K562 (cell line): ENCODE measurements at regions not wholly inside any gene's neighbourhood (a gene's known extent, or its start where the extent isn't known, plus 50 kb on each side); places are given as distances from the start of the nearest gene placed in this dataset.

Experiments
- ATAC-seq: fragments of 200-7000 bp; cut with Tn5 transposase; 3 replicates; pipeline ENCODE4 v1.9.1; 2020; ENCODE audit warnings: moderate library complexity
- BruUV-seq: library from RNA; stranded (reverse); fragments of 400-500 nt; replicated peaks from 2 replicates; lab custom pipeline; 2021; lab: Mats Ljungman, UMichigan
- CTCF ChIA-PET: fragments of 300-600 bp; formaldehyde crosslinking; extraction: SDS; loops from one replicate; lab custom pipeline; 2021; ENCODE audit warnings: low intra/inter-chr PET ratio; lab: Yijun Ruan, JAX
- POLR2A ChIA-PET: fragments of 300-600, 350-650 bp; sonication (Branson Sonifier 250); formaldehyde crosslinking; extraction: SDS; loops from one replicate; lab custom pipeline; 2021; ENCODE audit warnings: antibody characterized with exemption, inconsistent platforms; lab: Yijun Ruan, JAX
- DNase-seq, 4 experiments: peaks; one replicate each; pipeline versions ENCODE4 v3.0.0 to v3.0.0-alpha.2; 2011 to 2018; ENCODE audit warnings: low spot score in 3 of 4, mixed read lengths in 3 of 4; ENCODE audit errors: extremely low read depth in 1 of 4
- FAIRE-seq: peaks from 2 replicates; lab custom pipeline; 2011; peaks lifted over from hg19 to GRCh38; lab: Jason Lieb, UNC
- H2AFZ ChIP-seq: 2 replicates; pipeline ENCODE4 v1.6.0; 2011; ENCODE audit warnings: low read depth, low read length, control low read depth, inconsistent platforms
- H3K27ac ChIP-seq: fragments of 200-600 bp; 3 replicates; pipeline ENCODE4 v1.8.0; 2011; ENCODE audit warnings: low read depth, mild to moderate bottlenecking, control low read depth, inconsistent platforms, low read length, moderate library complexity, mixed read lengths; ENCODE audit errors: extremely low read depth
- H3K27me3 ChIP-seq, 2 experiments: fragments of 300-600 bp in 1 of 2; 2 replicates in 1 of 2; 3 replicates in 1 of 2; pipeline versions ENCODE4 v1.6.0 to v1.8.0; 2011; ENCODE audit warnings: inconsistent platforms in 2 of 2, low read length in 2 of 2, mild to moderate bottlenecking in 1 of 2, mixed read lengths in 1 of 2, moderate library complexity in 1 of 2; ENCODE audit not compliant: control insufficient read depth in 2 of 2, insufficient read depth in 2 of 2
- H3K36me3 ChIP-seq: fragments of 300-600 bp; 3 replicates; pipeline ENCODE4 v1.8.0; 2011; ENCODE audit warnings: mild to moderate bottlenecking, low read length, inconsistent platforms; ENCODE audit not compliant: control insufficient read depth, insufficient read depth
- H3K4me1 ChIP-seq, 2 experiments: fragments of 200-600 bp in 1 of 2; replicated peaks in 1 of 2; 2 replicates in 1 of 2; 3 replicates in 1 of 2; pipeline versions ENCODE4 v1.5.1 to v1.8.0; 2011; ENCODE audit warnings: inconsistent platforms in 2 of 2, low read length in 2 of 2, mild to moderate bottlenecking in 1 of 2, mixed read lengths in 1 of 2, moderate library complexity in 1 of 2; ENCODE audit not compliant: control insufficient read depth in 2 of 2, insufficient read depth in 2 of 2
- H3K4me2 ChIP-seq: 2 replicates; pipeline ENCODE4 v1.6.1; 2011; ENCODE audit warnings: low read length, control low read depth, inconsistent platforms, mixed read lengths; ENCODE audit not compliant: insufficient read depth
- H3K4me3 ChIP-seq: fragments of 200-600 bp; sonication (generic), shearing (Covaris generic); 2 replicates; pipeline ENCODE4 v1.5.1; 2016; ENCODE audit warnings: control low read depth, inconsistent platforms
- H3K79me2 ChIP-seq: fragments of 200-600 bp; 3 replicates; pipeline ENCODE4 v1.8.0; 2011; ENCODE audit warnings: low read length, inconsistent platforms; ENCODE audit not compliant: control insufficient read depth, insufficient read depth
- H3K9ac ChIP-seq, 2 experiments: 2 replicates each; pipeline versions ENCODE4 v1.6.0 to v1.6.1; 2011; ENCODE audit warnings: low read depth in 2 of 2, low read length in 2 of 2, control low read depth in 1 of 2, inconsistent platforms in 1 of 2, mild to moderate bottlenecking in 1 of 2, mixed read lengths in 1 of 2; ENCODE audit not compliant: insufficient read depth in 1 of 2
- H3K9me1 ChIP-seq: one replicate; pipeline ENCODE4 v1.6.0; 2011; ENCODE audit warnings: inconsistent platforms, mild to moderate bottlenecking, low read length, moderate library complexity; ENCODE audit not compliant: control insufficient read depth, insufficient read depth
- H3K9me3 ChIP-seq: replicated peaks from 2 replicates; pipeline ENCODE4 v1.5.1; 2011; ENCODE audit warnings: low read depth, low read length, inconsistent platforms; ENCODE audit not compliant: control insufficient read depth, insufficient read depth
- H4K20me1 ChIP-seq: replicated peaks from 2 replicates; pipeline ENCODE4 v1.6.1; 2011; ENCODE audit warnings: low read length, inconsistent platforms, mixed read lengths; ENCODE audit not compliant: control insufficient read depth, insufficient read depth
- HMG20A ChIP-seq: fragments of 450-650 bp; formaldehyde crosslinking; conservative IDR thresholded peaks from 2 replicates; pipeline ENCODE4 v1.4.0; 2020; ENCODE audit warnings: mild to moderate bottlenecking, mixed read lengths
- PRMT5 ChIP-seq: sonication (generic); formaldehyde crosslinking; IDR thresholded peaks from 2 replicates; pipeline ENCODE4 v1.5.0; 2020; ENCODE audit warnings: missing genetic modification reagents
- SMAD2 ChIP-seq: fragments of 150-350 bp; IDR thresholded peaks from 2 replicates; pipeline ENCODE4 v1.6.1; 2014; ENCODE audit warnings: low read depth, mild to moderate bottlenecking, low read length
- ZC3H8 ChIP-seq: fragments of 450-650 bp; IDR thresholded peaks from 2 replicates; pipeline ENCODE4 v1.6.1; 2017
- WGBS: fragments of 100-300 bp; shearing (Covaris generic); methylation state at CpG from one replicate; pipeline ENCODE4 v1.1.6; 2016; ENCODE audit warnings: low coverage, mixed read lengths; ENCODE audit not compliant: insufficient coverage; ENCODE audit errors: missing lambda C conversion rate; 5-methylcytosine and 5-hydroxymethylcytosine counted together
- in situ Hi-C: fragments of 300-500 bp; cut with MboI; formaldehyde crosslinking; loops from 4 replicates; pipeline ENCODE4 v1.15.0; 2018; ENCODE audit warnings: inconsistent platforms, mixed read lengths
- intact Hi-C: fragments of 100-400 bp; cut with micrococcal nuclease; formaldehyde crosslinking; loops from 2 replicates; pipeline ENCODE4 v1.14.2; 2022
- TF ChIP-seq, protein P1 (sequence below): fragments of 250-450 bp; sonication (Bioruptor Pico); IDR thresholded peaks from 2 replicates; pipeline ENCODE4 v1.8.0; 2021; ENCODE audit warnings: mild to moderate bottlenecking, moderate library complexity

DNA sequence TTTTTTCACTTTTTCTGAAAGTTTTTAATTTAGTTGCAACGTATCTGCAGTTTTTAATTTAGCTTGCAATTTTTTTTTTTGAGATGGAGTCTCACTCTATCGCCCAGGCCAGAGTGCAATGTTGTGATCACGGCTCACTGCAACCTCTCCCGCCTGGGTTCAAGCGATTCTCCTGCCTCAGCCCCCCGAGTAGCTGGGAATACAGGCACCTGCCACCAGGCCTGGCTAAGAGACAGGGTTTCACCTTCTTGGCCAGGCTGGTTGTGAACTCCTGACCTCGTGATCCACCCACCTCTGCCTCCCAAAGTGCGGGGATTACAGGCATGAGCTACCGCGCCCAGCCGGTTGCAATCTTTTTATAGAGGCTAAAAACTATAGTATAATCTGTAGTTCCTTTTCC, 142.9 kb upstream of the ALCAM start:
- CTCF ChIA-PET: no interaction called here
- no peak for TF ChIP-seq ZC3H8
- TF ChIP-seq PRMT5 (CRISPR knock-in tag): no peak
- TF ChIP-seq, all 486 proteins: peak for 0
- DNase-seq (no peak), ATAC-seq (no peak), FAIRE-seq (no peak)
- no peaks in the 10 kb centered on the region for H4K20me1 ChIP-seq
- intact Hi-C loops: no loop called here
- no peaks in the 10 kb centered on the region for H3K4me1 ChIP-seq
- no peak overlapping the region for H3K9ac ChIP-seq
- no peak overlapping the region for H3K4me3 ChIP-seq
- H3K79me2 ChIP-seq: no peaks in the 10 kb centered on the region
- BruUV-seq: no TSS peak
- H2AFZ ChIP-seq: no peak overlapping the region
- POLR2A ChIA-PET: no interaction called here
- no peaks in the 10 kb centered on the region for H3K36me3 ChIP-seq
- in situ Hi-C loops: no loop called here
- WGBS: 2% methylated on average over 8 of the region's 11 CpGs
- no peak overlapping the region for H3K4me2 ChIP-seq
- no peak overlapping the region for H3K27ac ChIP-seq
- no peaks in the 10 kb centered on the region for H3K27me3 ChIP-seq
- H3K9me1 ChIP-seq: no peaks in the 10 kb centered on the region
- no peaks in the 10 kb centered on the region for H3K9me3 ChIP-seq

DNA sequence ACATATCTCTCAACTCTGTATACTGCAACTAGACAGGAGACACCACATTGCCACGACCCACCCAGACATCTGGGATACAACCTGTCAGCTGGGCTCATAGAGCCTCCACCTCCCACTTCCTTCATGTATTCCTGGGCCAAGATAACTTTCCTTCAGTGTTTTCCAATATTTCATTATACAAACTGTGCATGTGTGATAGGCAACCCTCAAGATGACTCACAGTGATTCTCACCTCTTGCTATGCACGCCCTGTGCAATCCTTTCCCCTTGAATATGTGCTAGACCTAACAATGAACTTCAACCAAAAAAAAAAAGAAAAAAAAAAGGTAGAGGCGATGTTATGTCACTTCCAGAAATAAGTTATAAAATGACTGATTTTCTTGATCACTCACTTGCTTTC, 138.0 kb upstream of the ALCAM start:
- 0% methylated on average over 2 of the region's 3 CpGs for WGBS
- in situ Hi-C loops: no loop called here
- no peak for FAIRE-seq
- Histone ChIP-seq H3K9me3 (no peaks in the 10 kb centered on the region), H4K20me1 (no peaks in the 10 kb centered on the region), H3K36me3 (no peaks in the 10 kb centered on the region), H3K27ac (no peak overlapping the region), H3K27me3 (no peaks in the 10 kb centered on the region), H3K79me2 (no peaks in the 10 kb centered on the region), H3K4me2 (no peak overlapping the region), H3K4me1 (no peaks in the 10 kb centered on the region), H3K4me3 (no peak overlapping the region)
- BruUV-seq: no TSS peak
- CTCF ChIA-PET: no interaction called here
- no peak for DNase-seq
- no peak for ATAC-seq
- POLR2A ChIA-PET: no interaction called here
- TF ChIP-seq, protein P1, sequence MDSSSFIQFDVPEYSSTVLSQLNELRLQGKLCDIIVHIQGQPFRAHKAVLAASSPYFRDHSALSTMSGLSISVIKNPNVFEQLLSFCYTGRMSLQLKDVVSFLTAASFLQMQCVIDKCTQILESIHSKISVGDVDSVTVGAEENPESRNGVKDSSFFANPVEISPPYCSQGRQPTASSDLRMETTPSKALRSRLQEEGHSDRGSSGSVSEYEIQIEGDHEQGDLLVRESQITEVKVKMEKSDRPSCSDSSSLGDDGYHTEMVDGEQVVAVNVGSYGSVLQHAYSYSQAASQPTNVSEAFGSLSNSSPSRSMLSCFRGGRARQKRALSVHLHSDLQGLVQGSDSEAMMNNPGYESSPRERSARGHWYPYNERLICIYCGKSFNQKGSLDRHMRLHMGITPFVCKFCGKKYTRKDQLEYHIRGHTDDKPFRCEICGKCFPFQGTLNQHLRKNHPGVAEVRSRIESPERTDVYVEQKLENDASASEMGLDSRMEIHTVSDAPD: no peak
- TF ChIP-seq SMAD2 (no peak), HMG20A (CRISPR knock-in tag) (no peak)
- TF ChIP-seq, all 486 proteins: peak for 0
- intact Hi-C loops: no loop called here
- no peak overlapping the region for H3K9ac ChIP-seq
- H2AFZ ChIP-seq: no peak overlapping the region
- no peaks in the 10 kb centered on the region for H3K9me1 ChIP-seq
